HG02642 (cell line): ENCODE measurements at regions not wholly inside any gene's neighbourhood (a gene's known extent, or its start where the extent isn't known, plus 50 kb on each side); places are given as distances from the start of the nearest gene placed in this dataset.

Experiments used
- ATAC-seq: cut with Tn5 transposase; IDR thresholded peaks from one replicate; pipeline ENCODE4 v1.9.1; 2021; ENCODE audit warnings: mild to moderate bottlenecking; ENCODE audit not compliant: unreplicated experiment, poor library complexity

DNA sequence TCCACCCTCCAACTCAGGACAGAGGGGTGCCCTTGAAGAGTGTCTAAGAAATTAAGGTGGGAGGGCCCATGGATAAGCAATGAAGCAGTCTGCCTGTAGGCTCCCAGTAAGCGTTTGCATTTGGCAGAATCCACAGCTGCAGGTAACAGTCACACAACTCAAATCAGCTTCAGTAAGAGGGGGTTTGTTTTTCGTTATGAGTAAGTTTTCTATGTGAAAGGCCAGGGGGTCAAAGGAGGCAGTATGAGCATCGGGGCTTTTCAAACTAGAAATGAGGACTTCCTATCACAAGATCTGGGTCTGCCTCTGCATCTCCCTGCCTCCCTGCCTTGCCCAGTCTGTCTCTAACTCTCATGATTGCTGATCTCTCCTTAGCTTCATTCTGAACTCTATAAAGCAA lies 128.1 kb upstream of the CCL2 start:
- no peak for ATAC-seq

GRCh38 chr17:34130544-34130943 lies 124.5 kb upstream of the CCL2 start:
- ATAC-seq: no peak

GRCh38 chr17:34131386-34131785 lies 123.7 kb upstream of the CCL2 start:
- ATAC-seq: no peak

GRCh38 chr17:34133350-34133749 lies 121.7 kb upstream of the CCL2 start:
- ATAC-seq: no peak

DNA sequence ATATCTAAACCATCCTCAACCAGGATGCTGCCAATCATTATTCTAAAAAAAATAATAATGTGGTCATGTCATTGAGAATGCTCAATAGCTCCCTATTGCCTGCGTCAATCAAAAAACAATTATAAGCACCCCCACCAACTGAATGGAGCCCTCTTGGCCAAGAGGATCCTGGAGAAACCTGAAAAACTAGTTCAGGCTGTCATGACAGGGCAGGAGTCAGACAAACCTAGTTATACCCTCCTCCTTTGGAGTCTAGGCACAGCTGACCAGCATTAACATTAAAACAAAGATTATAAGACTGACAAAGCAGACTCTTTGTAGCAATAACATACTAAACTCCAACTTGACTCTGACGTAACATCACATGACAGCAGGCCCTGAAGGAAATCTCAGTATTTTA lies 119.2 kb upstream of the CCL2 start:
- ATAC-seq: no peak

DNA sequence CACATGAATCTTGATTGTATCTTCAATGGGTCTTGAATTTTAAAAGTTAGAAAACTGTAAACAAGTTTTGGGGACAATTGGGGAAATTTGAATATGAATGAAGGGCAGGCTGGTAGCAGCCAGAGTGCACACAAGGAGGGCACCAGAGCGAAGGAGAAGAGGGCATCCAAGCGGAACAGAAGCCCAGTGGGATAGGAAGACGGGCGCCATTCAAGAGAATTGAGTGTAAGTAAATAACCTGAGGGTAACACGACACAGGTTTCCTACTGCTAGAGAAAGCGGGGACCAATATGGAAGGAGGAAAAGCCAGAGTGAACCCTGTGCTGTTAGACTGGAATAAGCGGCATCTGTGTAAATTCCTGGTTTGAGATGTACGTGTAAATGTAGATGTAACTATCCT lies 115.1 kb upstream of the CCL2 start:
- no peak for ATAC-seq

DNA sequence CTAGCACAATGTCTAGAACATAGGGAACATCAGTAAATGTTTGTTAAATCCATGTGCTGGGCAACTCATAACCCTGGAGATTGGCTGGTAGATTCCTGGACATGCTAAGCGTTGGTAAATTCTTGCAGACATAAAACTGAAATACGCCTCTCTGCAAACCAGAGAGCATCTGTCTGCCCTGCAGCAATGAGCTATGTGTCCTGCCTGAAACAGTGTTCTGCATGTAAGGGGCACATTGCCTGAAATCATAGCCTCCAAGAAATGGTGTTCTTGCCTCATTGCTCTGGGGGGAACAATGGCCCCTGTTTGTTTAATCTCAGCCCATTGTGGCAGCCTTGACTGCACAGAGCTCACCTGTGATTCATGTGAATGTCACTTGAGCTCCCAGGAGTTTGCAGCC lies 113.5 kb upstream of the CCL2 start:
- ATAC-seq: no peak

GRCh38 chr17:34143430-34143829 lies 111.7 kb upstream of the CCL2 start:
- no peak for ATAC-seq

- no peak for ATAC-seq
These were observed 108.5 kb upstream of the CCL2 start for GRCh38 chr17:34146440-34147043.

GRCh38 chr17:34151102-34151501 lies 104.0 kb upstream of the CCL2 start:
- no peak for ATAC-seq

DNA sequence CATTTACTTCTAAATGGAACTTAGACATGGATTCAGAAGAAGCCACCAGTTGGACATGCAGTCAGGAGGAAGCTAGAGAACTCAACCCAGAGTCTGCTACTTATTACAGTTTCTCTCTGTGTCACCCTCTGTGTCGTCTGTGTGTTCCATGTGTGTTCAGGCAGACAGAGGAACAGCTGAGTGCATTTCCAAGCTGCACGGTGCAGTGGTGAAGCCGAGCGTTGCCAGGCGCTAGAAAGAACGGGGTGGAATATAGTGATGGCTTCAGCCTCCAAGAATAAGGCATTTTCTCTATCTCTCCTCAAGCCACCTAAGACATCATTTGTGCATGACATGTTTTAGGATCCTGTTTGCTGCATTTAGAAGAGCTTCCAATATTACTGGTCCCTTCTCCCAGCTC lies 101.1 kb upstream of the CCL2 start:
- ATAC-seq: no peak

DNA sequence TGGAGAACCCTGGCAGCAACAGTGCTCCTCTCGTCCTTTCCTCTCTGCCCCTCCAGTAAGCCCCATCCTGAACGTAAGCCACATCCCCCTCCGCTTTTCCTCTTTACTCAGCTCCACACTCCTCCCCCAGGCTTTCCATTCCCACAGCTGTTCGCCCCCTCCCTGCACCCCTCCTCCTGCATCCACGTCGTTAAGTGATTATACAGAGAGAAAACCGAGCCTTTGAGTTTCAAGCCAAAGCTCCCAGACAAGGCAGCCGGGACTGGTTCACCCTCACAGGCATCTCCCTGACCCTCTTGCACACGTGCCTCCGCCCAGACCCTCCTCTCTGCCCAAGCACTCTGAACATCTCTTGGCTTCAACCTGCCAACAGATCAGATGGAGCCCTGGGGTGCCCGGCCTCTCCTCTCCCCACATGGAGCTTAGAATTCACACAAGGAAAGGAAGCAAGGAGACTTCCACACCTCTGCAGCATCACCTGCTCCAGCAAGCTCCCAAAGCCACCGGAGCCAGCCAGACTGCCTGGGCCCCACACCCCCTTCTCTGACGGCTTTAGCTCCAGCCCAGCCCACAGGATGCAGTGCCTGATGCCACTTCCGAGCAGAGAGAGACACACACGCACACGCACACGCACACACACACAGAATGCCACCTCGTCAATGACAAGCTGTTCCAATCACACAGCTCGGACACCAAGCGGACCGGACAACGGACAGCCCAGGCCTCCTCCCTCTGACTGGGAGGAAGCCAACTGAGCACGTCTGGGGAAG lies 99.9 kb upstream of the CCL2 start:
- ATAC-seq: no peak

DNA sequence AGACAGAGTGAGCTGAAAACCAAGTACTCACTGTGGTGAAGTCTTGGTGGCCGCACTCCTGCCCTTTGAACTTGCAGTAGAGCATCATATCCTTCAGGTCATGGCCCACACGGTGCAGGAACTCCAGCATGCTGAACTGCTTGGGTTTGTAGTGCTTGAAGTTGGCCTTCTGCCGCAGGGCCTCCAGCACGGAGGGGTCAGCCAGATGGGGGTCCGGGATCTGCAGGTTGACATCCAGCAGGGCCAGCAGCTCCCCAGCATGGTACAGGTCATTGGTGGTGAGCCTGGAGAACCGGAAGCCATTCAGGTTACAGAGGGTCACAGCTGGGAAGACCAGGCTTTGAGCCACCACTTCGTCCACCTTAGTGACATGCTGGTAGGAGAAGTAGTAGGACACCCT lies 99.1 kb upstream of the CCL2 start:
- no peak for ATAC-seq

GRCh38 chr17:34156401-34156740 lies 98.7 kb upstream of the CCL2 start:
- ATAC-seq: no peak

- no peak for ATAC-seq
These were observed 98.1 kb upstream of the CCL2 start for GRCh38 chr17:34156741-34157589.

DNA sequence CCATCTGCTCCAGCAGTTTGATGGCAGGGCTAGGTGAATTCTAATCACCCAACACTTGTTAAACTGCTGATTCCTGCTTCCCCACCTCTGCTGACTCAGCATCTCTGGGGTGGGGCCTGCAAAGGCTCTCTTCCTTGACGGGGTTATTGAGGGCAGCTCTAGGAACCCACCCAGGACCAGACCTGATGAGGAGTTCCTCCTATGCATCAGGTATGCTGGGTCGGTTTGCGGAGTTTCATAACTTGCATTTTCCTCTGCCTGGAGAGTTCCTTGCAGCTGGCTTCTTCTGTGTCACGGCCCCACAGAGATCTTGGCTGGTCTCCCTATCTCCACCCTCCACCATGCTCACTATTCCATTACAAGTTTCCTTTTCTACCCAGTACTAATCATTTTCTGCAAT lies 93.4 kb upstream of the CCL2 start:
- no peak for ATAC-seq

DNA sequence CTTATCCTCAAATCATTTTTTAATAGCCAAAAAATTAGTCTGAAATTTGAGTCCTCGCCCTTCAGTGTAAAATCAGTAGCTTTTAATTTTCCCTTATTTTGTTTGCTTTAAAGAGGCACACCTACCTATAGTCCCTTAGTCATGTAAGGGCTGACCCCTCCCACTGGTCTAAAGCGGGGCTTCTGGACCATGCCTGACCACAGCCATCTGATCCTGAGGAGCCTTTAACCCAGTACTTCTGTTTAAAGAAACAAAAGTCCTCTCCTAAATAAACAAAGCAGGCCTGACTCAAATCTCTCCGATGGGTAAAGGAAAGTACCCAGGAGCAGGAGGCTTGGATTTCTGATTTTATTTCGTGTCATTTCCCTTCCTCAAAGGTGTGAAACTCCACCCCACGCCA lies 92.0 kb upstream of the CCL2 start:
- ATAC-seq: no peak

DNA sequence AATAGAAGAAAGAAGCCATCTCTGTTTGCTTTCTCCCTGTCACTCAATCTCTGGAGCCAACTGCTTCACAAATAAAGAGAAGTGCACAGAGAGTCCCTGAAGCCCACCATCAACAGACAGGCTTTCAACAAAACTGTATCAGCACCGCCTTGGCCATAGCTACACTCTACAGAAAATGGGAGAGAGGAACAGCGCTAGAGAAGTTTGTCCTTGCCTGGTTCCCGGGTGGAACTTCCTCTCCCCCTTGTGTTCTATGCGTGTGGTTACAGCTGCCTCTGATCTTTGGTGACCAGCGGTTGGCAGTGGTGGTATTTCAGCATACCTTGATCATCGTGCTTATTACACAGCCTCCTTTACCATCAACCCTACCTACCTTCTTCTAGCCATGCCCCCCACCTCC lies 91.4 kb upstream of the CCL2 start:
- ATAC-seq: no peak

DNA sequence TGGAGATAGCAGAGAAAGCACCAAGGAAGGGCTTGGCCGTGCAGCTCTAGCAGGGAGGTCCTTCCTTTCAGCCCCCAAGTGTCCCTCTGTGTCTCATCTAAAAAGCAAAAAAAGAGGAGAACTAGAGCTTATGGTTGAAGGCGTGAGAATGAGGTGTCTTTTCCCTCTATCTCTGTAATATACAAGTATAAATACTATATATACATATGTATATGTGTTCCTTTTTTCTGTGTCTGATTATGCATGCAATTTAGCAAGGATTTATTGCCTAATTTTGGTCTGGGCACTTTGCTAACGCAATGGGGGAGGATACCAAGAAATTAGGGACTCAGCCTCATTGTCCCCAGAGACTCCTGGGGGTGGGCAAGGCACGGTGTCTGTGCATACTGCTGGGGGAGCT lies 90.2 kb upstream of the CCL2 start:
- ATAC-seq: no peak

GRCh38 chr17:34166352-34166751 lies 88.7 kb upstream of the CCL2 start:
- ATAC-seq: no peak

GRCh38 chr17:34167354-34167753 lies 87.7 kb upstream of the CCL2 start:
- ATAC-seq: no peak

GRCh38 chr17:34168989-34169388 lies 86.1 kb upstream of the CCL2 start:
- no peak for ATAC-seq
